HG03571 (cell line): ENCODE measurements at regions not wholly inside any gene's neighbourhood (a gene's known extent, or its start where the extent isn't known, plus 50 kb on each side); places are given as distances from the start of the nearest gene placed in this dataset.

Source experiments
- ATAC-seq: cut with Tn5 transposase; IDR thresholded peaks from one replicate; pipeline ENCODE4 v1.9.1; 2021; ENCODE audit not compliant: unreplicated experiment

GRCh38 chr4:163748449-163748848, 254.0 kb downstream of the TMA16 start:
- ATAC-seq = no peak

DNA sequence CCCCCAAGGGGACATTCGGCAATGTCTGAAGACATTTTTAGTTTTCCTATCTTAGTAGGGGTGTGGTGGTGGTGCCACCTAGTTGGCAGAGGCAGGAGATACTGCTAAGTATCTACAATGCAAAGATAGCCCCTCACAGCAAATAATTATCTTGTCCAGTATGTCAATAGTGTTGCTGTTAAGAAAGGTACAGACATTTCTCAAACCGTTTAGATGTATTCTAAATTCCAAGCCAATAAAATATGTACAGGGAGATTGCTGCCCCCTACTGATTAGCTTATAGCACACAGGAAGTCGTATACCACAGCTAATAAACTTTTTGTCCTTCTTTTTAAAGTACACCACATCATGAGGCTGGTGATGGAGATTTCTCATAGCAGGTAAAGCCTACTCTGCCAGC, 260.5 kb downstream of the TMA16 start:
- peak; percentile 50 for ATAC-seq

DNA sequence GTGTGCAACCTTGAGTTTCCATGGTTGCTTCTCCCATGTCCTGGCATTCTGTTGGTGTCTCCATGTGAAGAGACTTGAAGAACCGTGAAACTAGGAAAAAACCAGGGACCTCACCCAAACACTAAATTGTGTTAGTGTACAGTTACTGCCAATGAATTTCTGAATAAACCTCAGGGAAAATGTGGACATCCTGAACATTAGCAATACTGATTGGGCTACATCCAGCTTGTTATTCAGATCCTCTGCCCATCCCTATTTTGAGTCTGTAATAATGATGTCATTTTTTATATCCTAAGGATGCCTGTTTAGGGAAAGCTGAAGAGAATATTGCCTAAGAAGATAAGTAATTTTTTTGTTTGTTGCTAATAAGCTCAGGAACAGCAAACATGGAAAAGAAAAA, 262.7 kb downstream of the TMA16 start:
- ATAC-seq = no peak

DNA sequence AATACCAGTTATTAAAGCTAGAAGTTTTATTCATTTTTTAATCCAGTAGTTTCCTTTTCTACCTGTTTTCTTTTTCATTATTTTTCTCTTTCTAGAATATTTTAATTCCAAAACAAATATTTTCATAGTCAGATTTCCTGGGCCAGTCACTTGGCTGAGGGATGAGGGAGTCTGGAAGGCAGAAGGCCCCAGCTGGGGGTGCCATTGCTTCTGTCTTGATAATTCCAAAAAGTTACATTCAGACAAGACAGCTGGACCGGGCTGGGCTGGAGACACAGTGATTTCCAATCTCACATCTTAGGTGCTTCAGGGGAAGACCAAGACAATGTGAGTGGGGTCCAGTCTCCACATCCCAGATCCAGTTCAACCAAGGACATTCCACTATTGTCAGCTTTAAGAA, 263.5 kb downstream of the TMA16 start:
- ATAC-seq = no peak

- no peak for ATAC-seq
Measured at GRCh38 chr4:163762741-163763140, 268.3 kb downstream of the TMA16 start.

DNA sequence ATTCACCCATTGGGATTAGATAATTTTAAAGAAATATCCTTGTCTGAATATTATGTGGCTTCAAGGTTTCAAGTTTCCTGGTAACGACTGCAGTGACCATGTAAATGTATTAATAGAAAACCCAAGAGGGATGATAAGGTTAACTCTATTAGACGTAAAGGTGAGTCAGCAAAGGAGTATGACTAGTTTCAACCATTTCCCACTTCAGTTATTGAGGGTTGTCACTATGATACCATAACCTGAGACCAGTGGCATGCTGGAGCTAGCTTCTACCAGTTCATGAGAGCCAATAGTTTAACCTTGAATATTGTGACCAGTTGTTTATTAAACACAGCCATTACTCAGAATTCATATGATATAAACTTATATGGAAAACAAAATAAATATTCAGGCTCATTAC, 270.1 kb downstream of the TMA16 start:
- no peak for ATAC-seq

DNA sequence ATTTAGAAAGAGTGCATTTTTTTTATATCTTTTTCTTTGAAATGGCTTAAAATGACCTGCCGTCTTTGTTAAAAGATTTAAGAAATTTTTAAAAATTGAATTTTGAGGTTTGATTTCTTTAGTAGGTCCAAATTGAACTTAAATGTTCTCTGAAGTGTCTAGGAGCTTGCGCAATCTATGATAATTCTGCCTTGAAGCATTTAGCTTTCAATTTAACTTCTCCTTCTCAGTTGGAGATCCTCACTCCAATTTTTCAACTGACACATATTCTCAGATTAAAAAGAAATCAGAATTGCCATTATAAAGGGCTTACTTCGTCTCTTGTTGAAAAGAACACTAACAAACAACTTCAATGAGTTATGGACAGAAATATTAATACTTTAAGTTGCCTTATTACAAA, 273.5 kb downstream of the TMA16 start:
- no peak for ATAC-seq

DNA sequence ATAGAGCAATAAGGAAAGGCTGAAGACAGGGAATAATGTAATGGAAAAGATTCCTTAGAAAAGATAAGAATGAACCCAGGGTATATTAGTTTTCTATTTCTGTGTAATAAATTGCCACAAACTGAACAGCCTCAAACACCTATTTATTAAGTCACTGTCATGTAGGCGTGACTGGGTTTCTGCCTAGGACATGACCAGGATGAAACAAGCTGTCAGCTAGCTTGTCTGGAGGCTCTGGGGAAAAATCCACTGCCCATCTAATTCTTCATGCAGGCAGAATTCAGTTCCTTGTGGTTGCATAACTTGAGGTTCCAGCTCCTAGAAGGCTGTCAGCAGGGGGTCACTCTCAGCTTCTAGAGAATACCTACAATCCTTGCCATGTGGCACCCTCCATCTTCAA, 277.7 kb downstream of the TMA16 start:
- no peak for ATAC-seq

GRCh38 chr4:163773940-163774339, 279.4 kb downstream of the TMA16 start:
- no peak for ATAC-seq

GRCh38 chr4:163776957-163777356, 282.5 kb downstream of the TMA16 start:
- ATAC-seq = no peak

DNA sequence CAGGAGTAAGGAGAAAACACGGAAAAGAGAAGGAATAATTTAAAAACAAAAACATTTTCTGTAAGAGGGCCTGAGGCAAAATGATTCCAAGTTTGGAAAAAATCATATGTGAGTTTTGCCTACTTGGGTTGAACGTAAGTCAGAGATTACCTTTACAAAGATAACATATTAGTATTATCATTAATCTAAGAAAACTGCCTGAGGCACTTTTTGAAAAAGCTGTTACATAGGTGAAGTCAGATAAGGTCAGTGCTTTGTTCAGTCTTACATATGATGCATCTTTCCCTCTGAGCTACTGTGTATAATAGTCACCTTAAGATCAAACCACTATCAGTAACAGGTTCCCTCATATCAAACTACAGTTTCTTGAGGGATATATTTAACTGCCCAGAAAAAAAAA, 287.2 kb downstream of the TMA16 start:
- no peak for ATAC-seq

- no peak for ATAC-seq
Measured at GRCh38 chr4:163790231-163790630, 295.7 kb downstream of the TMA16 start.

DNA sequence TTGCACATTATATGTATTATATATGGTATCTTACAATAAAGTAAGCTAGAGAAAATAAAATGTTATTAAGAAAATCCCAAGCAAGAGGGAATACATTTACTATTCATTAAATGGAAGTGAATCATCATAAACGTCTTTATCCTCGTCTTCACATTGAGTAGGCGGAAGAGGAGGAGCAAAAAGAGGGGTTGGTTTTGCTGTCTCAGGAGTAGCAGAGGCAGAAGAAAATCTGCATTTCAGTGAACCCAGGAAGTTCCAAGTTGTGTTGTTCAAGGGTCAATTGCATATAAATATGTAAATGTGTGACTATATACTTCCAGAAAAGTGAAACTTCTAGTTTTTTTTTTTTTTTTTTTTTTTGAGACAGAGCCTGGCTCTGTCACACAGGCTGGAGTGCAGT, 301.4 kb downstream of the TMA16 start:
- no peak for ATAC-seq

- ATAC-seq = no peak
Measured at GRCh38 chr4:163804001-163804400, 309.5 kb downstream of the TMA16 start.

DNA sequence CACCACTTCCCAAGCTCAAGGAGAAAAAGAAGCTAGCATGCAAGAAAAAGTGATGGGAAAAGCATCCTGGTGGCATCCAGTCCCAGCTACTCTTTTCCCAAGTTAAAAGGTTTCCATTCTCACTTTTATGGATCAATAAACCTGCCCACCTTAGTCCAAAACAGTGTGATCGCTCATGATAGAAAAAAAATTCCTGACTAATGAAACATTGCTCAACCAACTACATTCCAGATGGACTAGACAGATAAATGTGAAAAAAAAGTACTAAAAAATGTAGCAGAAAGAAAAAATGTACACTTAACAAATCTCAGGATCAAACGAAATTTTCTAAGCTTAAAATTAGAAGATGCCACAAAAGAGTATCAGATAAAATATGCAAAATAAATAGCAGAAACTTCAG, 312.2 kb downstream of the TMA16 start:
- no peak for ATAC-seq

DNA sequence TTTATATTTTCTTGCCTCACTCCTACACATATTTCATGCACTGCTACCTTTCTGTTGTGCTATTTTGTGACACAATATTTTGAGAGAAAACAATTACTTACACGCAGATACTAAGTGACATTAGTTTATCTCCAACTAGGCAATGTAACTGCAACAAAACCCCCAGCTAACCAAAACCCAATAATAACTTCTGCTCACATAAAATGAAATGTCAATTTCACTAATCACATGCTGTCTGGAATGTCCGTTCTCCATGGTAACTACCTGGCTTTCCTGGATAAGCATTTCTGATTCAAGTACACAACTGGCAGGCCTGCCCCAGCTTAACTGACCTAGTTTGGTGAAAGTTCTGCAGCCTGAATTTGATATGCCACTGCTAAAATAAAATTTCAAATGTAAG, 313.5 kb downstream of the TMA16 start:
- ATAC-seq = no peak

DNA sequence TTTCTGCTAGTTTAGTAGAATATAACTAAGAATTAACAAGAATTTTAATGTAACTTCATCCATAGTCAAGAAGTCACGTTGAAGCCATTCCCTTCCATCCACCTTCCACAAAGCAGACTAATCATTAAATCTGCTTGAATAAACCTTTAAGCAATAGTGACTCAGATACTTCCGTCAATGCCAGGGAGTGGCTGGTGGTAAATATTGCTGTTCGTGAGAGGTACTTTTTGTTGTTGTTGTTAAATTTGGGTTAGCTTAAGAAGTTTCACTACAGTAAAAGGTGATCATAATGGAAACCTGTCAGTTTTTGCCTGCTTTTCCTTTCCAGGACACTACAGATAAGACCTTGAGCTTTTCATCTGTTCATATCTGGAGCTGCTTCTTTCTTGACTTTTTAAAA, 316.3 kb downstream of the TMA16 start:
- ATAC-seq = no peak

GRCh38 chr4:163815776-163816175, 321.3 kb downstream of the TMA16 start:
- peak; percentile 84 for ATAC-seq

DNA sequence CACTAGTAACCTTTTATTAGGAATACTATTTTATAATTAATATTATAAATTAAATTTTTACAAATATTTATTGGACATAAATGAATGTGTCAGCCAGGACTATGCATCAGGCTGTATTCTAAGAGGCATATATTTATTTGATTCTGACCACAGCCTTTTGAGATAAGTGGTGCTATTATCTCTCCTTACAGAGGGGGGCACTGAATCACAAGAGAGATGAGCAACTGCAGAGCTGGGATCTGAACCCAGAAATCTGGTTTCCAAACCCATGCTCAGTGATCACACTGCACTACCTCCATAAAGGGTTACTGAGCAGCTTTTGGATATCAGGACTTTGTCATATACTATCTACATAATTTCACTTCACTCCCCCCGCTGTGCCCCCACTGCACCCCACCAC, 322.0 kb downstream of the TMA16 start:
- no peak for ATAC-seq

DNA sequence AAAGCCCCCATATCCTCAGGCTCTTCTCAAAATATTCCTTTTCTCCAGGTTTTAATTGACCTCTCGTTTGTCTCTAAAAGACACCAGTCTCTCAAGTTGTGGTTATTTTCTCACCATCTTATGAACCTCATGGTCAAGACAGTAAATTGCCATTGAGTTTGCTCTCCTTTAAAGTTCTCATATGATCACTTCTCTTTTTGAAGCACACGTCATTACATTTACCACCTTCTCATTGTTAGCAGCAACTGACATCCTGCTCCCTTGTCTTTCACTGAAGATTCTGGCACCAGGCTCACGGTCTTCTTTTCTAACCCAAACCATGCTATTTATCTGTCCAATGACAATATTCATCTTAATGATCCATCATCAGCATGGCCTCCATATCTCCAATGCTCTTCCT, 324.2 kb downstream of the TMA16 start:
- ATAC-seq = no peak

GRCh38 chr4:163833669-163834068, 339.2 kb downstream of the TMA16 start:
- no peak for ATAC-seq

- no peak for ATAC-seq
Measured at GRCh38 chr4:163846008-163846407, 351.5 kb downstream of the TMA16 start.

DNA sequence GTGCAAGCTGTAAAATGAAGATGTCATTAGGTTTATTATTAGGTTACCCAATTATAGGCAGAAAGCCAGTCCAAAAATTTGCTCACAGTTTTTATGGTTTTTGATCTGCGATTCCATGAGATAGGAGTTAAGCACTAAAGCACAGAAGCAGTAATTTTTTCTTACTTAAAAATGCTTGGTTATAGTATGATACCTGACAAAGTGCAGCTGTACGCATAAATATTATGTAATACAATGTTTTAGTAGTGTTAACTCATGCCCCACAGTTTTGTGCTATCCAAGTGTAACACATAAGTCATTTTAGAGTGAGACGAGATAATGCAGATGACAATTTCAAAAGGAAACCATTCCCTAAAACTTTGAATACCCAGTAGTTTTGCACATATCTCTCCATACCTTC, 357.8 kb downstream of the TMA16 start:
- no peak for ATAC-seq

DNA sequence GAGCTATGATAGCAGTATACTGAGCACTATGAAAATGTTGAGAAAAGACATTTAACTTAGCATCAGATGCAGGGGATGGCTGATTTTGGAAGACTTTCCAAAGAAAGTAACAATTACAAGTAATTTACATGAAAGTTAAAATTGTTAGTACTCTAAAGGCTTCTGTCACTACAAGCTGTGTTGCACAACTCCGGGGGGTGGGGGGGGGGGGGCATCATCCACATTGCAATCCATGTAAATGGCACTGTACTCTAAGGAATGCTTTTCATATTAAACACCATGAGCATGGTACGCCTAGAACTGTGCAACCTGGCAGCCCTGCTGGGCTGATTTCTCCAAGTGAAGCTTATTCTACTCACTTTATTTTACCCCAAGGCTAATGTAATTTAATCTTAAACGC, 363.4 kb downstream of the TMA16 start:
- no peak for ATAC-seq
